ENCODE measurements at regions not wholly inside any gene's neighbourhood (a gene's known extent, or its start where the extent isn't known, plus 50 kb on each side); places are given as distances from the start of the nearest gene placed in this dataset.

- TF ChIP-seq, protein P1, sequence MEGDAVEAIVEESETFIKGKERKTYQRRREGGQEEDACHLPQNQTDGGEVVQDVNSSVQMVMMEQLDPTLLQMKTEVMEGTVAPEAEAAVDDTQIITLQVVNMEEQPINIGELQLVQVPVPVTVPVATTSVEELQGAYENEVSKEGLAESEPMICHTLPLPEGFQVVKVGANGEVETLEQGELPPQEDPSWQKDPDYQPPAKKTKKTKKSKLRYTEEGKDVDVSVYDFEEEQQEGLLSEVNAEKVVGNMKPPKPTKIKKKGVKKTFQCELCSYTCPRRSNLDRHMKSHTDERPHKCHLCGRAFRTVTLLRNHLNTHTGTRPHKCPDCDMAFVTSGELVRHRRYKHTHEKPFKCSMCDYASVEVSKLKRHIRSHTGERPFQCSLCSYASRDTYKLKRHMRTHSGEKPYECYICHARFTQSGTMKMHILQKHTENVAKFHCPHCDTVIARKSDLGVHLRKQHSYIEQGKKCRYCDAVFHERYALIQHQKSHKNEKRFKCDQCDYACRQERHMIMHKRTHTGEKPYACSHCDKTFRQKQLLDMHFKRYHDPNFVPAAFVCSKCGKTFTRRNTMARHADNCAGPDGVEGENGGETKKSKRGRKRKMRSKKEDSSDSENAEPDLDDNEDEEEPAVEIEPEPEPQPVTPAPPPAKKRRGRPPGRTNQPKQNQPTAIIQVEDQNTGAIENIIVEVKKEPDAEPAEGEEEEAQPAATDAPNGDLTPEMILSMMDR (IDR thresholded peaks at IDR 0.05), result no peak
- no peak for TF ChIP-seq POLR2A (IDR thresholded peaks at IDR 0.05)
These were observed 265.3 kb downstream of the TBL1XR1 start for GRCh38 chr3:176931991-176932390.

Measured in lower leg skin (tissue), 3 donors.